Gastrocnemius medialis (tissue), 4 donors: ENCODE measurements at regions not wholly inside any gene's neighbourhood (a gene's known extent, or its start where the extent isn't known, plus 50 kb on each side); places are given as distances from the start of the nearest gene placed in this dataset.

ENCODE experiments used
- ATAC-seq, 2 donors: fragments of 150-250 bp; one replicate each; pipeline ENCODE4 v1.9.1; 2016
- DNase-seq, 2 donors: peaks; one replicate each; pipeline ENCODE4 v3.0.0-alpha.2; 2019
- H3K27ac ChIP-seq, 4 donors: fragments of 200-600 bp; sonication (generic); 1 replicate in 1 of 4; 2 replicates in 3 of 4; pipeline ENCODE4 v1.5.1; 2016 to 2018; ENCODE audit warnings: mild to moderate bottlenecking in 2 of 4, moderate library complexity in 1 of 4
- H3K27me3 ChIP-seq, 3 donors: fragments of 200-600 bp; sonication (generic) in 2 of 3; 1 replicate in 1 of 3; 2 replicates in 2 of 3; pipeline versions ENCODE4 v1.5.1 to v1.6.0; 2016 to 2019; ENCODE audit warnings: mild to moderate bottlenecking in 1 of 3, moderate library complexity in 1 of 3
- H3K36me3 ChIP-seq, 2 donors: fragments of 200-600 bp; sonication (generic) in 1 of 2; one replicate each; pipeline ENCODE4 v1.5.1; 2017 to 2018
- H3K4me1 ChIP-seq, 2 donors: fragments of 200-600 bp; sonication (generic) in 1 of 2; one replicate each; pipeline ENCODE4 v1.5.1; 2016 to 2017; ENCODE audit warnings: mild to moderate bottlenecking in 2 of 2
- H3K4me3 ChIP-seq, 4 donors: fragments of 200-600 bp; sonication (generic) in 3 of 4; 1 replicate in 1 of 4; 2 replicates in 3 of 4; pipeline ENCODE4 v1.5.1; 2016 to 2019; ENCODE audit warnings: mild to moderate bottlenecking in 2 of 4
- H3K9me3 ChIP-seq, 3 donors: fragments of 200-600 bp; sonication (generic) in 2 of 3; 1 replicate in 1 of 3; 2 replicates in 2 of 3; pipeline ENCODE4 v1.5.1; 2016 to 2019
- CTCF ChIP-seq, 5 experiments: fragments of 450-650 bp in 3 of 5; fragments of 200-600 bp in 2 of 5; sonication (generic) in 2 of 5; IDR thresholded peaks in 4 of 5; conservative IDR thresholded peaks in 1 of 5; 1 replicate in 4 of 5; 2 replicates in 1 of 5; pipeline ENCODE4 v1.5.1; 2016 to 2019; ENCODE audit warnings: antibody characterized with exemption in 5 of 5, mild to moderate bottlenecking in 3 of 5, moderate library complexity in 3 of 5
- POLR2A ChIP-seq, 2 donors: fragments of 450-650 bp; IDR thresholded peaks; one replicate each; pipeline ENCODE4 v1.6.1; 2017; ENCODE audit warnings: antibody characterized with exemption in 2 of 2, mild to moderate bottlenecking in 2 of 2, moderate library complexity in 2 of 2
- in situ Hi-C, 4 donors: fragments of 200-750 bp; cut with MboI; loops; one replicate each; pipeline versions ENCODE4 v1.15.0 to v1.8.0; 2017; ENCODE audit warnings: low sequenced_read_pairs in 4 of 4
- intact Hi-C: fragments of 100-400 bp; cut with DNase I; formaldehyde crosslinking; loops from one replicate; pipeline ENCODE4 v1.15.1; 2023; ENCODE audit warnings: low total_unique reads

GRCh38 chr5:40284863-40285262 lies 394.9 kb upstream of the PTGER4 start:
- intact Hi-C loops, result no loop called here
- no peaks in the 10 kb centered on the region for H3K36me3 ChIP-seq
- H3K9me3 ChIP-seq, result no peaks in the 10 kb centered on the region
- TF ChIP-seq CTCF (IDR thresholded peaks at IDR 0.05 in 4 of 5, conservative IDR thresholded peaks at IDR 0.05 in 1 of 5), result no peak
- no peak for TF ChIP-seq POLR2A (IDR thresholded peaks at IDR 0.05)
- ATAC-seq, result no peak
- in situ Hi-C loops, result no loop called here
- H3K4me1 ChIP-seq, result no peaks in the 10 kb centered on the region
- DNase-seq, result no peak
- H3K27me3 ChIP-seq, result no peaks in the 10 kb centered on the region
- H3K4me3 ChIP-seq, result no peak overlapping the region
- H3K27ac ChIP-seq, result no peak overlapping the region

- DNase-seq, result no peak
- intact Hi-C loops (no loop called here), in situ Hi-C loops (no loop called here)
- no peak overlapping the region for H3K27ac ChIP-seq
- no peak overlapping the region for H3K4me3 ChIP-seq
- TF ChIP-seq POLR2A (IDR thresholded peaks at IDR 0.05), result no peak
- TF ChIP-seq CTCF (IDR thresholded peaks at IDR 0.05 in 4 of 5, conservative IDR thresholded peaks at IDR 0.05 in 1 of 5), result no peak
- H3K9me3 ChIP-seq, result no peaks in the 10 kb centered on the region
- no peaks in the 10 kb centered on the region for H3K36me3 ChIP-seq
- H3K4me1 ChIP-seq, result no peaks in the 10 kb centered on the region
- no peaks in the 10 kb centered on the region for H3K27me3 ChIP-seq
- ATAC-seq, result no peak
Measured at GRCh38 chr5:40278881-40279280, 400.8 kb upstream of the PTGER4 start.

GRCh38 chr5:40277161-40277906 lies 402.4 kb upstream of the PTGER4 start:
- intact Hi-C loops, result no loop called here
- Histone ChIP-seq H3K9me3 (no peaks in the 10 kb centered on the region), H3K36me3 (no peaks in the 10 kb centered on the region), H3K4me3 (no peak overlapping the region), H3K4me1 (no peaks in the 10 kb centered on the region), H3K27ac (no peak overlapping the region), H3K27me3 (no peaks in the 10 kb centered on the region)
- TF ChIP-seq POLR2A (IDR thresholded peaks at IDR 0.05), result no peak
- TF ChIP-seq CTCF (IDR thresholded peaks at IDR 0.05 in 4 of 5, conservative IDR thresholded peaks at IDR 0.05 in 1 of 5), result no peak
- no peak for DNase-seq
- in situ Hi-C loops, result no loop called here
- no peak for ATAC-seq

- no peaks in the 10 kb centered on the region for H3K27me3 ChIP-seq
- ATAC-seq (no peak), DNase-seq (no peak)
- H3K27ac ChIP-seq, result no peak overlapping the region
- no peak overlapping the region for H3K4me3 ChIP-seq
- H3K4me1 ChIP-seq, result no peaks in the 10 kb centered on the region
- TF ChIP-seq POLR2A (IDR thresholded peaks at IDR 0.05) (no peak), CTCF (IDR thresholded peaks at IDR 0.05 in 4 of 5, conservative IDR thresholded peaks at IDR 0.05 in 1 of 5) (no peak)
- no peaks in the 10 kb centered on the region for H3K36me3 ChIP-seq
- H3K9me3 ChIP-seq, result no peaks in the 10 kb centered on the region
- in situ Hi-C loops (no loop called here), intact Hi-C loops (no loop called here)
Measured at GRCh38 chr5:40276426-40277102, 403.2 kb upstream of the PTGER4 start.
